ENCODE measurements at regions not wholly inside any gene's neighbourhood (a gene's known extent, or its start where the extent isn't known, plus 50 kb on each side); places are given as distances from the start of the nearest gene placed in this dataset.

GRCh38 chr12:19867970-19868369 lies 428.7 kb downstream of the AEBP2 start:
- no peak overlapping the region for H3K27ac ChIP-seq (ENCODE audit: low read depth, low read length)
- H4K20me1 ChIP-seq (ENCODE audit: control insufficient read depth, insufficient read depth, low read depth, low read length) = no peaks in the 10 kb centered on the region
- no peak overlapping the region for H3K4me2 ChIP-seq (ENCODE audit: low read length)
- H3K4me1 ChIP-seq (ENCODE audit: control insufficient read depth, low read length) = no peaks in the 10 kb centered on the region
- TF ChIP-seq EZH2phosphoT487 (IDR thresholded peaks at IDR 0.05; ENCODE audit: borderline replicate concordance, low read length) (no peak), CTCF (IDR thresholded peaks at IDR 0.05; ENCODE audit: low read depth, low read length, poor library complexity, severe bottlenecking) (no peak)
- H3K27me3 ChIP-seq (ENCODE audit: control insufficient read depth, low read length) = no peaks in the 10 kb centered on the region
- no peaks in the 10 kb centered on the region for H3F3A ChIP-seq (ENCODE audit: control insufficient read depth, insufficient read depth)
- no peaks in the 10 kb centered on the region for H3K36me3 ChIP-seq (ENCODE audit: control insufficient read depth, low read length)
- H3K4me3 ChIP-seq (ENCODE audit: low read length) = no peak overlapping the region
- no peaks in the 10 kb centered on the region for H3K9me3 ChIP-seq (ENCODE audit: control insufficient read depth, insufficient read depth, low read length)
- no peaks in the 10 kb centered on the region for H3K9me2 ChIP-seq (replicated peaks; ENCODE audit: control insufficient read depth, low read length)
- H3K79me2 ChIP-seq (ENCODE audit: control insufficient read depth, low read length) = no peaks in the 10 kb centered on the region

GRCh38 chr12:19869413-19869812 lies 430.1 kb downstream of the AEBP2 start:
- Histone ChIP-seq H3F3A (ENCODE audit: control insufficient read depth, insufficient read depth) (no peaks in the 10 kb centered on the region), H3K9me2 (replicated peaks; ENCODE audit: control insufficient read depth, low read length) (no peaks in the 10 kb centered on the region), H3K36me3 (ENCODE audit: control insufficient read depth, low read length) (no peaks in the 10 kb centered on the region), H3K9me3 (ENCODE audit: control insufficient read depth, insufficient read depth, low read length) (no peaks in the 10 kb centered on the region), H3K79me2 (ENCODE audit: control insufficient read depth, low read length) (no peaks in the 10 kb centered on the region), H4K20me1 (ENCODE audit: control insufficient read depth, insufficient read depth, low read depth, low read length) (no peaks in the 10 kb centered on the region), H3K27me3 (ENCODE audit: control insufficient read depth, low read length) (no peaks in the 10 kb centered on the region), H3K4me3 (ENCODE audit: low read length) (no peak overlapping the region), H3K4me2 (ENCODE audit: low read length) (no peak overlapping the region), H3K27ac (ENCODE audit: low read depth, low read length) (no peak overlapping the region), H3K4me1 (ENCODE audit: control insufficient read depth, low read length) (no peaks in the 10 kb centered on the region)
- TF ChIP-seq EZH2phosphoT487 (IDR thresholded peaks at IDR 0.05; ENCODE audit: borderline replicate concordance, low read length) = no peak
- no peak for TF ChIP-seq CTCF (IDR thresholded peaks at IDR 0.05; ENCODE audit: low read depth, low read length, poor library complexity, severe bottlenecking)

DNA sequence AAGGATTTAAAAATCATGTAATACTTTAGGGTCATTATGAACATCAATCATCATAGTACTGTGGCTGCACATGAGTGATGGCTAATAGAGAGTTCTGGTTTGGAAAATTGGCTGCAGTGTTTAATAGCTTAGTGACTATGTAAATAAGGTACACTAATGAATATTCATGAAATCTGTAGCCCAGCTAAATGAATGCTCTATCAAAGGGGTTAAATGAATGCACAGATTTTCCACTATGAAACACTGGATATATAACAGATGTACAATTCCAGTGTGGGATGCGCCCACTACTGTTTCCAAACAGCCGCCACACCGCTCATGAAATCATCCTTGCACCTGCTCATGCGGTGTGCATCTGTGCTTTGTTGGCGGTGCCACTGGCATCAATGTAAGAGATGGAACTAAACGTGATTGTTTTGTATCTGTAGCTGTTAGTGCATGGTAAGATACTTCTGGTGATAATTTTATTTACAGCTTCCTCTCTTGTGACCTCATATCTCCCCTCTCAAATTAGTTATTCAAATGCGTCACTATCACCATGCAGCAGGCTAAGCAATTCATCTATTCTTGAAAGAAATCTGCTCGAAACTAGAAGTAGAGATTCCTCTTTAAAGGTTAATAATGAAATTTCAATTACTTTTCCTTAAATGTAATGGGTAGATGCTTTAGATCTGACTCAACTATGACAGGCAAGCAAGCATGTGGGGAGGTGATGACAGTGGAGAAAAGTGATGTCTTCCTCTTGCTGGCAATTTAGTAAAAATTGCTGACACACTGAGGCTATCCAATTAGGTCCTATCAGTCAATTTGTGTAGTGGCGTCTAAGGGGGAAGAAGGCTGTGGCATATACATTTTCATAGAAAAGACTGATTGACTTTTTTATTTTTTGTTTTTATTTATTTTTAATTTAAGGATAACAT lies 433.6 kb downstream of the AEBP2 start:
- Histone ChIP-seq H3K9me2 (replicated peaks; ENCODE audit: control insufficient read depth, low read length) (no peaks in the 10 kb centered on the region), H3K4me2 (ENCODE audit: low read length) (no peak overlapping the region), H3K27ac (ENCODE audit: low read depth, low read length) (no peak overlapping the region), H4K20me1 (ENCODE audit: control insufficient read depth, insufficient read depth, low read depth, low read length) (no peaks in the 10 kb centered on the region), H3K27me3 (ENCODE audit: control insufficient read depth, low read length) (no peaks in the 10 kb centered on the region), H3K36me3 (ENCODE audit: control insufficient read depth, low read length) (no peaks in the 10 kb centered on the region), H3K79me2 (ENCODE audit: control insufficient read depth, low read length) (no peaks in the 10 kb centered on the region), H3K9me3 (ENCODE audit: control insufficient read depth, insufficient read depth, low read length) (no peaks in the 10 kb centered on the region), H3F3A (ENCODE audit: control insufficient read depth, insufficient read depth) (no peaks in the 10 kb centered on the region), H3K4me1 (ENCODE audit: control insufficient read depth, low read length) (no peaks in the 10 kb centered on the region), H3K4me3 (ENCODE audit: low read length) (no peak overlapping the region)
- TF ChIP-seq EZH2phosphoT487 (IDR thresholded peaks at IDR 0.05; ENCODE audit: borderline replicate concordance, low read length) (no peak), CTCF (IDR thresholded peaks at IDR 0.05; ENCODE audit: low read depth, low read length, poor library complexity, severe bottlenecking) (no peak)
